H9 (cell line): ENCODE measurements at regions not wholly inside any gene's neighbourhood (a gene's known extent, or its start where the extent isn't known, plus 50 kb on each side); places are given as distances from the start of the nearest gene placed in this dataset.

Experiments
- DNase-seq: peaks from one replicate; pipeline ENCODE4 v3.0.0-alpha.2; 2017
- H2AFZ ChIP-seq: one replicate; pipeline ENCODE4 v1.6.1; 2013; ENCODE audit warnings: mild to moderate bottlenecking, low read length, control low read depth, moderate library complexity
- H2AK5ac ChIP-seq: 2 replicates; pipeline ENCODE4 v1.6.1; 2013; ENCODE audit warnings: low read length, control low read depth, mixed read lengths; ENCODE audit not compliant: insufficient read length
- H2BK120ac ChIP-seq: one replicate; pipeline ENCODE4 v1.6.1; 2013; ENCODE audit warnings: low read depth, mild to moderate bottlenecking, low read length, control low read depth, inconsistent platforms; ENCODE audit not compliant: poor library complexity, severe bottlenecking
- H2BK12ac ChIP-seq: 2 replicates; pipeline ENCODE4 v1.6.1; 2013; ENCODE audit warnings: low read length, control low read depth, mixed read lengths, low read depth; ENCODE audit not compliant: insufficient read length
- H2BK15ac ChIP-seq: 2 replicates; pipeline ENCODE4 v1.6.1; 2013; ENCODE audit warnings: low read depth, low read length, control low read depth
- H2BK20ac ChIP-seq: one replicate; pipeline ENCODE4 v1.6.1; 2013; ENCODE audit warnings: low read depth, mild to moderate bottlenecking, low read length, control low read depth, inconsistent platforms; ENCODE audit not compliant: poor library complexity, severe bottlenecking
- H2BK5ac ChIP-seq: 2 replicates; pipeline ENCODE4 v1.6.1; 2013; ENCODE audit warnings: low read length, control low read depth, mixed read lengths; ENCODE audit not compliant: insufficient read length
- H3K14ac ChIP-seq: 2 replicates; pipeline ENCODE4 v1.6.1; 2013; ENCODE audit warnings: low read length, control low read depth; ENCODE audit not compliant: insufficient read depth
- H3K18ac ChIP-seq: 2 replicates; pipeline ENCODE4 v1.6.1; 2013; ENCODE audit warnings: low read depth, mild to moderate bottlenecking, mixed read lengths, low read length, control low read depth; ENCODE audit not compliant: insufficient read length
- H3K23ac ChIP-seq: 2 replicates; pipeline ENCODE4 v1.6.1; 2013; ENCODE audit warnings: low read length, control low read depth, mixed read lengths, low read depth; ENCODE audit not compliant: insufficient read length
- H3K23me2 ChIP-seq: 2 replicates; pipeline ENCODE4 v1.6.1; 2013; ENCODE audit warnings: low read depth, mild to moderate bottlenecking, mixed read lengths, low read length, control low read depth; ENCODE audit not compliant: insufficient read length, poor library complexity, severe bottlenecking
- H3K27ac ChIP-seq: 2 replicates; pipeline ENCODE4 v1.5.1; 2013; ENCODE audit warnings: low read length, control low read depth, mixed read lengths, low read depth; ENCODE audit not compliant: insufficient read length
- H3K27me3 ChIP-seq: 2 replicates; pipeline ENCODE4 v1.6.1; 2013; ENCODE audit warnings: low read length, control low read depth, inconsistent platforms; ENCODE audit not compliant: insufficient read depth
- H3K4ac ChIP-seq: 2 replicates; pipeline ENCODE4 v1.6.1; 2013; ENCODE audit warnings: low read depth, mild to moderate bottlenecking, control low read depth, inconsistent platforms, low read length, moderate library complexity
- H3K4me1 ChIP-seq: 2 replicates; pipeline ENCODE4 v1.6.1; 2013; ENCODE audit warnings: low read length, control low read depth, inconsistent platforms; ENCODE audit not compliant: insufficient read depth
- H3K4me2 ChIP-seq: 2 replicates; pipeline ENCODE4 v1.6.1; 2013; ENCODE audit warnings: low read length, control low read depth, mixed read lengths; ENCODE audit not compliant: insufficient read length, insufficient read depth
- H3K56ac ChIP-seq: 2 replicates; pipeline ENCODE4 v1.6.1; 2013; ENCODE audit warnings: low read depth, mild to moderate bottlenecking, mixed read lengths, low read length, control low read depth; ENCODE audit not compliant: insufficient read length
- H3K79me1 ChIP-seq: 2 replicates; pipeline ENCODE4 v1.6.1; 2013; ENCODE audit warnings: low read depth, mild to moderate bottlenecking, moderate library complexity, low read length, control low read depth, inconsistent platforms; ENCODE audit not compliant: insufficient read depth, poor library complexity, severe bottlenecking
- H3K79me2 ChIP-seq: 2 replicates; pipeline ENCODE4 v1.6.1; 2013; ENCODE audit warnings: low read length, control low read depth, inconsistent platforms; ENCODE audit not compliant: insufficient read depth
- H3K9ac ChIP-seq: 2 replicates; pipeline ENCODE4 v1.6.1; 2013; ENCODE audit warnings: low read length, control low read depth, mixed read lengths; ENCODE audit not compliant: insufficient read length; ENCODE audit errors: extremely low read depth
- H3K9me3 ChIP-seq: one replicate; pipeline ENCODE4 v1.6.1; 2013; ENCODE audit warnings: low read depth, low read length, inconsistent platforms; ENCODE audit not compliant: control insufficient read depth
- H3T11ph ChIP-seq: one replicate; pipeline ENCODE4 v1.6.1; 2013; ENCODE audit warnings: mild to moderate bottlenecking, low read length, control low read depth, inconsistent platforms
- H4K20me1 ChIP-seq: one replicate; pipeline ENCODE4 v1.6.1; 2013; ENCODE audit not compliant: control insufficient read depth, insufficient read length, insufficient read depth
- H4K5ac ChIP-seq: 2 replicates; pipeline ENCODE4 v1.6.1; 2013; ENCODE audit warnings: low read depth, mild to moderate bottlenecking, mixed read lengths, low read length, control low read depth; ENCODE audit not compliant: insufficient read length
- H4K8ac ChIP-seq: replicated peaks from 2 replicates; pipeline ENCODE4 v1.6.1; 2013; ENCODE audit warnings: low read length, control low read depth, mixed read lengths, low read depth; ENCODE audit not compliant: insufficient read length
- H4K91ac ChIP-seq: 2 replicates; pipeline ENCODE4 v1.6.1; 2013; ENCODE audit warnings: low read depth, mild to moderate bottlenecking, moderate library complexity, mixed read lengths, low read length, control low read depth; ENCODE audit not compliant: insufficient read length
- H3K27ac Mint-ChIP-seq, 3 experiments: 2 replicates in 2 of 3; 3 replicates in 1 of 3; pipeline ENCODE4 v1.8.0; 2020 to 2021; ENCODE audit warnings: mixed read lengths in 3 of 3, mild to moderate bottlenecking in 1 of 3, moderate library complexity in 1 of 3
- H3K27me3 Mint-ChIP-seq: 2 replicates; pipeline ENCODE4 v1.8.0; 2021; ENCODE audit warnings: low read depth, mild to moderate bottlenecking, moderate library complexity, mixed read lengths
- H3K36me3 Mint-ChIP-seq, 3 experiments: 2 replicates in 2 of 3; 3 replicates in 1 of 3; pipeline ENCODE4 v1.8.0; 2020 to 2021; ENCODE audit warnings: low read depth in 3 of 3, mixed read lengths in 3 of 3; ENCODE audit not compliant: insufficient read depth in 1 of 3
- H3K4me1 Mint-ChIP-seq, 2 experiments: 2 replicates each; pipeline ENCODE4 v1.8.0; 2020; ENCODE audit warnings: mixed read lengths in 2 of 2
- H3K4me3 Mint-ChIP-seq, 2 experiments: 2 replicates in 1 of 2; 3 replicates in 1 of 2; pipeline ENCODE4 v1.8.0; 2020 to 2021; ENCODE audit warnings: mild to moderate bottlenecking in 2 of 2, mixed read lengths in 2 of 2, moderate library complexity in 1 of 2
- H3K9me3 Mint-ChIP-seq, 2 experiments: 2 replicates in 1 of 2; 3 replicates in 1 of 2; pipeline ENCODE4 v1.8.0; 2020; ENCODE audit warnings: mild to moderate bottlenecking in 2 of 2, mixed read lengths in 2 of 2, moderate library complexity in 1 of 2
- TF ChIP-seq, protein P1 (sequence below): fragments of 200-600 bp; sonication (generic); conservative IDR thresholded peaks from 3 replicates; pipeline ENCODE4 v1.8.0; 2021; ENCODE audit warnings: antibody characterized with exemption, mild to moderate bottlenecking

GRCh38 chr4:163419074-163419473 lies 54.5 kb downstream of the TKTL2 start:
- Mint-ChIP-seq H3K4me3 (no peak overlapping the region), H3K9me3 (peaks cover 17 to 21% of the 10 kb centered on the region in 2 experiments), H3K4me1 (peaks cover 25 to 29% of the 10 kb centered on the region in 2 experiments), H3K36me3 (peaks cover 9 to 17% (median 16%) of the 10 kb centered on the region in 3 experiments), H3K27ac (no peak overlapping the region; a peak in 1 of 7 replicates), H3K27me3 (no peaks in the 10 kb centered on the region)
- no peaks in the 10 kb centered on the region for H3K79me2 ChIP-seq
- H3K4me2 ChIP-seq, result no peak overlapping the region
- H2BK5ac ChIP-seq, result no peak overlapping the region
- H2BK12ac ChIP-seq, result no peak overlapping the region
- no peaks in the 10 kb centered on the region for H3K9me3 ChIP-seq
- H3K27ac ChIP-seq, result no peak overlapping the region
- DNase-seq, result no peak
- no peak overlapping the region for H3T11ph ChIP-seq
- no peak overlapping the region for H4K91ac ChIP-seq
- no peak overlapping the region for H4K5ac ChIP-seq
- H2BK120ac ChIP-seq, result no peak overlapping the region
- H3K4me1 ChIP-seq, result no peaks in the 10 kb centered on the region
- H3K56ac ChIP-seq, result no peak overlapping the region
- H2BK15ac ChIP-seq, result no peak overlapping the region
- no peak overlapping the region for H3K9ac ChIP-seq
- no peak overlapping the region for H2AFZ ChIP-seq
- H4K8ac ChIP-seq, result no peak overlapping the region
- H4K20me1 ChIP-seq, result no peaks in the 10 kb centered on the region
- no peak overlapping the region for H3K18ac ChIP-seq
- no peaks in the 10 kb centered on the region for H3K79me1 ChIP-seq
- no peak overlapping the region for H2AK5ac ChIP-seq
- no peaks in the 10 kb centered on the region for H3K27me3 ChIP-seq
- no peak overlapping the region for H3K4ac ChIP-seq
- no peaks in the 10 kb centered on the region for H3K23me2 ChIP-seq
- no peak overlapping the region for H2BK20ac ChIP-seq
- H3K14ac ChIP-seq, result no peak overlapping the region
- TF ChIP-seq, protein P1, sequence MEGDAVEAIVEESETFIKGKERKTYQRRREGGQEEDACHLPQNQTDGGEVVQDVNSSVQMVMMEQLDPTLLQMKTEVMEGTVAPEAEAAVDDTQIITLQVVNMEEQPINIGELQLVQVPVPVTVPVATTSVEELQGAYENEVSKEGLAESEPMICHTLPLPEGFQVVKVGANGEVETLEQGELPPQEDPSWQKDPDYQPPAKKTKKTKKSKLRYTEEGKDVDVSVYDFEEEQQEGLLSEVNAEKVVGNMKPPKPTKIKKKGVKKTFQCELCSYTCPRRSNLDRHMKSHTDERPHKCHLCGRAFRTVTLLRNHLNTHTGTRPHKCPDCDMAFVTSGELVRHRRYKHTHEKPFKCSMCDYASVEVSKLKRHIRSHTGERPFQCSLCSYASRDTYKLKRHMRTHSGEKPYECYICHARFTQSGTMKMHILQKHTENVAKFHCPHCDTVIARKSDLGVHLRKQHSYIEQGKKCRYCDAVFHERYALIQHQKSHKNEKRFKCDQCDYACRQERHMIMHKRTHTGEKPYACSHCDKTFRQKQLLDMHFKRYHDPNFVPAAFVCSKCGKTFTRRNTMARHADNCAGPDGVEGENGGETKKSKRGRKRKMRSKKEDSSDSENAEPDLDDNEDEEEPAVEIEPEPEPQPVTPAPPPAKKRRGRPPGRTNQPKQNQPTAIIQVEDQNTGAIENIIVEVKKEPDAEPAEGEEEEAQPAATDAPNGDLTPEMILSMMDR, result no peak
- no peak overlapping the region for H3K23ac ChIP-seq
